HepG2 (cell line): ENCODE measurements at regions not wholly inside any gene's neighbourhood (a gene's known extent, or its start where the extent isn't known, plus 50 kb on each side); places are given as distances from the start of the nearest gene placed in this dataset.
A peak's percentile ranks its signal among the peaks of the same experiment; 100 is the strongest.

Experiments
- ATAC-seq: fragments of 200-7000 bp; cut with Tn5 transposase; 3 replicates; pipeline ENCODE4 v1.9.1; 2020; ENCODE audit warnings: mild to moderate bottlenecking, moderate library complexity
- BruUV-seq: library from RNA; stranded (reverse); fragments of 400-500 nt; replicated peaks from 2 replicates; lab custom pipeline; 2021; lab: Mats Ljungman, UMichigan
- CTCF ChIA-PET: fragments of 300-600 bp; formaldehyde crosslinking; extraction: SDS; loops from one replicate; lab custom pipeline; 2021; ENCODE audit warnings: low total read pairs, inconsistent platforms, low intra/inter-chr PET ratio; lab: Yijun Ruan, JAX
- POLR2A ChIA-PET: fragments of 350-600 bp; sonication (Branson Sonifier 250); formaldehyde crosslinking; loops from one replicate; lab custom pipeline; 2020; ENCODE audit warnings: antibody characterized with exemption, inconsistent platforms; lab: Yijun Ruan, JAX
- DNase-seq: peaks from one replicate; pipeline ENCODE4 v3.0.0-alpha.2; 2015; ENCODE audit warnings: low spot score
- FAIRE-seq: peaks from 3 replicates; lab custom pipeline; 2011; peaks lifted over from hg19 to GRCh38; lab: Jason Lieb, UNC
- H2AFZ ChIP-seq: one replicate; pipeline ENCODE4 v1.6.1; 2011; ENCODE audit warnings: low read length, inconsistent platforms
- H3K27ac ChIP-seq: fragments of 300-600 bp; 3 replicates; pipeline ENCODE4 v1.8.0; 2011; ENCODE audit warnings: mixed run types, mild to moderate bottlenecking, mixed read lengths, low read length, inconsistent platforms; ENCODE audit not compliant: insufficient read depth; ENCODE audit errors: extremely low read length
- H3K27me3 ChIP-seq, 2 experiments: fragments of 200-600 bp in 1 of 2; 2 replicates in 1 of 2; 3 replicates in 1 of 2; pipeline versions ENCODE4 v1.6.0 to v1.8.0; 2011; ENCODE audit warnings: low read length in 2 of 2, mild to moderate bottlenecking in 2 of 2, moderate library complexity in 2 of 2, inconsistent platforms in 1 of 2; ENCODE audit not compliant: insufficient read depth in 2 of 2, control insufficient read depth in 1 of 2
- H3K36me3 ChIP-seq, 2 experiments: fragments of 200-600 bp in 1 of 2; replicated peaks in 1 of 2; 2 replicates in 1 of 2; 3 replicates in 1 of 2; pipeline versions ENCODE4 v1.5.1 to v1.8.0; 2011; ENCODE audit warnings: low read length in 2 of 2, inconsistent platforms in 1 of 2; ENCODE audit not compliant: insufficient read depth in 2 of 2, control insufficient read depth in 1 of 2
- H3K4me1 ChIP-seq: 2 replicates; pipeline ENCODE4 v1.5.1; 2012; ENCODE audit warnings: low read length, inconsistent platforms; ENCODE audit not compliant: insufficient read depth
- H3K4me2 ChIP-seq: 2 replicates; pipeline ENCODE4 v1.6.0; 2011; ENCODE audit warnings: low read depth, low read length, inconsistent platforms
- H3K4me3 ChIP-seq, 3 experiments: fragments of 200-600 bp in 1 of 3; sonication (generic), shearing (Covaris generic) in 1 of 3; replicated peaks in 1 of 3; 2 replicates each; pipeline ENCODE4 v1.5.1; 2011 to 2016; ENCODE audit warnings: low read length in 3 of 3, inconsistent platforms in 2 of 3, low read depth in 2 of 3, mild to moderate bottlenecking in 2 of 3, control low read depth in 1 of 3, mixed read lengths in 1 of 3; ENCODE audit not compliant: insufficient read depth in 1 of 3
- H3K79me2 ChIP-seq: one replicate; pipeline ENCODE4 v1.6.1; 2011; ENCODE audit warnings: low read length, inconsistent platforms; ENCODE audit not compliant: insufficient read depth
- H3K9ac ChIP-seq: 2 replicates; pipeline ENCODE4 v1.6.0; 2011; ENCODE audit warnings: mild to moderate bottlenecking, low read depth, low read length, inconsistent platforms; ENCODE audit not compliant: insufficient read depth
- H3K9me3 ChIP-seq: 2 replicates; pipeline ENCODE4 v1.5.1; 2012; ENCODE audit warnings: mild to moderate bottlenecking, low read length
- H4K20me1 ChIP-seq: 2 replicates; pipeline ENCODE4 v1.6.0; 2011; ENCODE audit warnings: inconsistent platforms, mild to moderate bottlenecking, low read length, moderate library complexity; ENCODE audit not compliant: insufficient read depth
- EED ChIP-seq: sonication (generic); formaldehyde crosslinking; IDR thresholded peaks from 2 replicates; pipeline ENCODE4 v1.5.0; 2020; ENCODE audit warnings: mild to moderate bottlenecking, missing genetic modification reagents
- MAFF ChIP-seq: IDR thresholded peaks from 2 replicates; pipeline ENCODE4 v1.6.1; 2011; ENCODE audit warnings: low read depth, low read length, improper control_type of control experiment
- MAFK ChIP-seq, 2 experiments: IDR thresholded peaks in 1 of 2; conservative IDR thresholded peaks in 1 of 2; 2 replicates each; pipeline ENCODE4 v1.6.1; 2011; ENCODE audit warnings: improper control_type of control experiment in 2 of 2, low read length in 2 of 2
- MBD4 ChIP-seq: IDR thresholded peaks from 2 replicates; pipeline ENCODE4 v1.6.1; 2012; ENCODE audit warnings: low read length, inconsistent platforms, borderline replicate concordance
- MTF2 ChIP-seq: sonication (generic); formaldehyde crosslinking; IDR thresholded peaks from 2 replicates; pipeline ENCODE4 v1.5.0; 2020; ENCODE audit warnings: missing genetic modification reagents, borderline replicate concordance
- RBM22 ChIP-seq: fragments of 200-400 bp; formaldehyde crosslinking; optimal IDR thresholded peaks from 2 replicates; pipeline ENCODE3; 2017; ENCODE audit warnings: mild to moderate bottlenecking, low read length, moderate library complexity
- TOE1 ChIP-seq: sonication (generic); formaldehyde crosslinking; IDR thresholded peaks from 2 replicates; pipeline ENCODE4 v1.4.0; 2020; ENCODE audit warnings: mild to moderate bottlenecking, missing genetic modification reagents
- ZSCAN20 ChIP-seq: sonication (generic); formaldehyde crosslinking; IDR thresholded peaks from 2 replicates; pipeline ENCODE4 v1.4.0; 2020; ENCODE audit warnings: missing genetic modification reagents, mild to moderate bottlenecking, borderline replicate concordance
- WGBS: methylation state at CpG from one replicate; pipeline ENCODE4 v1.1.6; 2017; ENCODE audit warnings: low lambda C conversion rate; 5-methylcytosine and 5-hydroxymethylcytosine counted together
- in situ Hi-C: cut with HindIII; loops from 2 replicates; pipeline ENCODE4 v1.10.0; 2017; ENCODE audit warnings: low pct_unique_long_range_greater_than_20kb; ENCODE audit not compliant: extremely low pct_ligation_motif_present
- intact Hi-C: fragments of 100-400 bp; cut with micrococcal nuclease; formaldehyde crosslinking; loops from one replicate; pipeline ENCODE4 v1.10.0; 2022; ENCODE audit not compliant: unreplicated experiment
- TF ChIP-seq, protein P1 (sequence below): sonication (generic); formaldehyde crosslinking; IDR thresholded peaks from 2 replicates; pipeline ENCODE4 v1.8.1; 2022; ENCODE audit warnings: low read depth, mild to moderate bottlenecking, missing genetic modification reagents

DNA sequence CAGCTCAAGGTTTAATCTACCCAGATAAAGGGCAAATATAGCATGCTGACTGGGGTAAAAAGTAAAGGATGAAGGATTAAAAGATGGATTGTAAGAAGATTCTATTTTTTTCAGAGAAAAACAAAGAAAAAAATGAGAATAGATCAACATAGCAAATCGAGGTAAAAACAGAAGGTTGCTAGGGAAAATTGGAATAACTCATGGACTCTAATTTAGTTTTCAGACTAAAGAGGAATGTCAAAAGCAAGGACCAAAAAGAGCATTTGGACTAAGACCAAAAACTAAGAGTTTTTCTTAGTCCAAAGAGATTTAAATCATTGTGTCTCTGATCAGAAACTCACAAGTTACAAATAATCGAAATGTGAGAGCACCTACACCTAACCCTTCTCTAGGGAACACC, 250.7 kb upstream of the PTPRD start:
- H3K4me3 ChIP-seq, result no peak overlapping the region
- WGBS, result 2% methylated on average over 2 of the region's 2 CpGs
- FAIRE-seq (no peak), DNase-seq (no peak), ATAC-seq (no peak)
- TF ChIP-seq MBD4 (no peak), ZSCAN20 (CRISPR knock-in tag) (no peak), TOE1 (CRISPR knock-in tag) (no peak), RBM22 (no peak), EED (CRISPR knock-in tag) (no peak)
- TF ChIP-seq, protein P1, sequence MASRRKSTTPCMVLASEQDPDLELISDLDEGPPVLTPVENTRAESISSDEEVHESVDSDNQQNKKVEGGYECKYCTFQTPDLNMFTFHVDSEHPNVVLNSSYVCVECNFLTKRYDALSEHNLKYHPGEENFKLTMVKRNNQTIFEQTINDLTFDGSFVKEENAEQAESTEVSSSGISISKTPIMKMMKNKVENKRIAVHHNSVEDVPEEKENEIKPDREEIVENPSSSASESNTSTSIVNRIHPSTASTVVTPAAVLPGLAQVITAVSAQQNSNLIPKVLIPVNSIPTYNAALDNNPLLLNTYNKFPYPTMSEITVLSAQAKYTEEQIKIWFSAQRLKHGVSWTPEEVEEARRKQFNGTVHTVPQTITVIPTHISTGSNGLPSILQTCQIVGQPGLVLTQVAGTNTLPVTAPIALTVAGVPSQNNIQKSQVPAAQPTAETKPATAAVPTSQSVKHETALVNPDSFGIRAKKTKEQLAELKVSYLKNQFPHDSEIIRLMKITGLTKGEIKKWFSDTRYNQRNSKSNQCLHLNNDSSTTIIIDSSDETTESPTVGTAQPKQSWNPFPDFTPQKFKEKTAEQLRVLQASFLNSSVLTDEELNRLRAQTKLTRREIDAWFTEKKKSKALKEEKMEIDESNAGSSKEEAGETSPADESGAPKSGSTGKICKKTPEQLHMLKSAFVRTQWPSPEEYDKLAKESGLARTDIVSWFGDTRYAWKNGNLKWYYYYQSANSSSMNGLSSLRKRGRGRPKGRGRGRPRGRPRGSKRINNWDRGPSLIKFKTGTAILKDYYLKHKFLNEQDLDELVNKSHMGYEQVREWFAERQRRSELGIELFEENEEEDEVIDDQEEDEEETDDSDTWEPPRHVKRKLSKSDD (CRISPR knock-in tag), result no peak
- ChIA-PET CTCF (no interaction called here), POLR2A (no interaction called here)
- no peaks in the 10 kb centered on the region for H4K20me1 ChIP-seq
- H3K79me2 ChIP-seq, result no peaks in the 10 kb centered on the region
- no peaks in the 10 kb centered on the region for H3K4me1 ChIP-seq
- H3K4me2 ChIP-seq, result no peak overlapping the region
- BruUV-seq, result no TSS peak
- peaks cover 65% of the 10 kb centered on the region for H3K9me3 ChIP-seq
- in situ Hi-C loops (no loop called here), intact Hi-C loops (no loop called here)
- no peak overlapping the region for H2AFZ ChIP-seq
- H3K27ac ChIP-seq, result no peak overlapping the region
- no peak overlapping the region for H3K9ac ChIP-seq
- H3K27me3 ChIP-seq, result no peaks in the 10 kb centered on the region
- H3K36me3 ChIP-seq, result no peaks in the 10 kb centered on the region

DNA sequence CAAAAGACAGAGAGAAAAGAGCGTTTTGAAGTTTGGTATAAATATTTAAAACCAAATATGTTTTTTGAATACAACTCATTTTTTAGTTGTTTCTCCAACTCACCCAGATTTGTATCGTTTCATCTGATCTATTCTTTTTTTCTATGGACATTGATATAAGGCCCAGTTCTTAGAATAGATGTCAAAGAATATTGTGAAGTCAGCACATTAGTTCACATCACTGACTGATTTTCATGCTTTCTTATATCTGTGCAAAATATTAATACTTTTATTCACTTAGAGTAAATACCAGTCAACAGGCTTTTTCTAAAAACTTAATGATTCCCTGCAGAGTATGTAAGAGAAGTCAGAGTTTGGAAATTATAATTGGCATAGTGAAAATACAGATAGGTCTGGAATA, 254.4 kb upstream of the PTPRD start:
- CTCF ChIA-PET, result no interaction called here
- Histone ChIP-seq H3K27ac (no peak overlapping the region), H4K20me1 (no peaks in the 10 kb centered on the region), H3K27me3 (no peaks in the 10 kb centered on the region), H3K9ac (no peak overlapping the region), H3K79me2 (no peaks in the 10 kb centered on the region), H3K4me1 (no peaks in the 10 kb centered on the region), H3K4me3 (no peak overlapping the region), H2AFZ (no peak overlapping the region), H3K4me2 (no peak overlapping the region), H3K36me3 (no peaks in the 10 kb centered on the region), H3K9me3 (peaks cover 84% of the 10 kb centered on the region)
- FAIRE-seq (no peak), ATAC-seq (no peak), DNase-seq (no peak)
- TF ChIP-seq MTF2 (CRISPR knock-in tag) (no peak), MAFK (conservative IDR thresholded peaks at IDR 0.05 in 1 of 2, IDR thresholded peaks at IDR 0.05 in 1 of 2; ENCODE audit: low read length in 2 of 2) (peak; percentile 53 to 76), MAFF (peak; percentile 71)
- WGBS, result 4% methylated on average over 2 of the region's 2 CpGs
- BruUV-seq, result no TSS peak
- POLR2A ChIA-PET, result no interaction called here
- in situ Hi-C loops, result no loop called here
- intact Hi-C loops, result no loop called here
